ENCODE measurements at regions not wholly inside any gene's neighbourhood (a gene's known extent, or its start where the extent isn't known, plus 50 kb on each side); places are given as distances from the start of the nearest gene placed in this dataset.

DNA sequence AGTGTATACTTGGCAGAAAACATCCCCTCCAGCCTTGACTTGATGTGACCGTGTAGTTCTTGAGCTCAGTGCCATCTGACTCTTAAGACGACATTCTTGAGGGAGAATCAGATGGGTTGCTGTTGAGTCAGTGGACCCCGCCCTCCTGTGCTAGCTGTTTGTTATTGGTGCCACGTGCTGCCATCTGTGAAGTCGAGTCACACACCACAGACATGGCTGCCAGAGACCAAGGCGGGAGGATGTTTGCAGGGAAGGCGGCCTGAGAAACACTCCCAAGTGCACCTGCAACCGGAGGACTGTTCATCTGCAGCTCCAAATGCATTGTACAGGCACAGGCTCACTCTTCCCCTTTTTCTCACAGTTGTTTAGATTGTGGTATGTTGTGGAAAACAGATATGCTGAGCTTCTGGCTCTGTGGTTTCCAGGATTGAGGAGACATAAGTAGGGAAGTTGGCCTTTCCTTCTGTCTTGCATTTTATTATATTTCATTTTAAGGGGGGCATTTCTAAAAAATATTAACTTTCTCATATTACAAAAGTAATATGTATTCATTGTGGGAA is 345.3 kb upstream of the ZFP64 start:
- ChIA-PET POLR2A (ENCODE audit: low non-redundant PET) (no interaction called here), CTCF (no interaction called here)
- DNase-seq (ENCODE audit: low spot score) = no peak
- Histone ChIP-seq H3K36me3 (ENCODE audit: insufficient read depth, low read length, poor library complexity, severe bottlenecking) (no peaks in the 10 kb centered on the region), H3K9me3 (ENCODE audit: low read depth, low read length, poor library complexity, severe bottlenecking) (no peaks in the 10 kb centered on the region), H3K4me1 (ENCODE audit: insufficient read depth, low read length, poor library complexity, severe bottlenecking) (no peaks in the 10 kb centered on the region), H3K27me3 (replicated peaks; ENCODE audit: insufficient read depth, low read depth, low read length, poor library complexity) (no peaks in the 10 kb centered on the region), H3K27ac (ENCODE audit: low read depth, low read length, poor library complexity, severe bottlenecking) (no peak overlapping the region), H3K4me3 (ENCODE audit: low read depth, low read length, poor library complexity, severe bottlenecking) (no peak overlapping the region)
- TF ChIP-seq, protein P1, sequence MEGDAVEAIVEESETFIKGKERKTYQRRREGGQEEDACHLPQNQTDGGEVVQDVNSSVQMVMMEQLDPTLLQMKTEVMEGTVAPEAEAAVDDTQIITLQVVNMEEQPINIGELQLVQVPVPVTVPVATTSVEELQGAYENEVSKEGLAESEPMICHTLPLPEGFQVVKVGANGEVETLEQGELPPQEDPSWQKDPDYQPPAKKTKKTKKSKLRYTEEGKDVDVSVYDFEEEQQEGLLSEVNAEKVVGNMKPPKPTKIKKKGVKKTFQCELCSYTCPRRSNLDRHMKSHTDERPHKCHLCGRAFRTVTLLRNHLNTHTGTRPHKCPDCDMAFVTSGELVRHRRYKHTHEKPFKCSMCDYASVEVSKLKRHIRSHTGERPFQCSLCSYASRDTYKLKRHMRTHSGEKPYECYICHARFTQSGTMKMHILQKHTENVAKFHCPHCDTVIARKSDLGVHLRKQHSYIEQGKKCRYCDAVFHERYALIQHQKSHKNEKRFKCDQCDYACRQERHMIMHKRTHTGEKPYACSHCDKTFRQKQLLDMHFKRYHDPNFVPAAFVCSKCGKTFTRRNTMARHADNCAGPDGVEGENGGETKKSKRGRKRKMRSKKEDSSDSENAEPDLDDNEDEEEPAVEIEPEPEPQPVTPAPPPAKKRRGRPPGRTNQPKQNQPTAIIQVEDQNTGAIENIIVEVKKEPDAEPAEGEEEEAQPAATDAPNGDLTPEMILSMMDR (conservative IDR thresholded peaks at IDR 0.05; ENCODE audit: low read depth, low read length) = no peak
- TF ChIP-seq EZH2 (IDR thresholded peaks at IDR 0.05; ENCODE audit: borderline replicate concordance, low read depth, low read length, poor library complexity, severe bottlenecking) = no peak
- intact Hi-C loops (cut with micrococcal nuclease; ENCODE audit: unreplicated experiment) = no loop called here
- BruUV-seq (replicated peaks) = no TSS peak

DNA sequence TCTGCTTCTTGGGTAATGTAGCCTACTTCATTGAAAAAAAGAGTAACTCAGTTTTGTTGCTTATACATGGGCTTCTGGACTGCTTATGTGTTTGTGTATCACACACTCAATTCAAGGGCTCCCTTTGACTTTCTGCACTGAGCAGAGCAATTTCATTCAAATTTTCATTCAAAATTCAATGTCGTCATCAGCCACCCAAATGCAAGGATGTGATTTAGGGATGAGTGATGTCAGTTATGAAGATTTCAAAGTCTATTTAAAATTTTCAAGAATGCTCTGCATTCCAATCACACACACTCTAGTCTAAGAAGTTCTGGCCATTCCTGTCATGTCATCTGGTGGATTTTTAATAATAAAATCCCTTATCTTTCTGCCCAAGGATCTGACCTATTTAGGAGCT is 344.5 kb upstream of the ZFP64 start:
- no peaks in the 10 kb centered on the region for H3K4me1 ChIP-seq (ENCODE audit: insufficient read depth, low read length, poor library complexity, severe bottlenecking)
- no peak overlapping the region for H3K27ac ChIP-seq (ENCODE audit: low read depth, low read length, poor library complexity, severe bottlenecking)
- H3K27me3 ChIP-seq (replicated peaks; ENCODE audit: insufficient read depth, low read depth, low read length, poor library complexity) = no peaks in the 10 kb centered on the region
- CTCF ChIA-PET = no interaction called here
- no peak overlapping the region for H3K4me3 ChIP-seq (ENCODE audit: low read depth, low read length, poor library complexity, severe bottlenecking)
- TF ChIP-seq, protein P1 (conservative IDR thresholded peaks at IDR 0.05; ENCODE audit: low read depth, low read length) = no peak
- TF ChIP-seq EZH2 (IDR thresholded peaks at IDR 0.05; ENCODE audit: borderline replicate concordance, low read depth, low read length, poor library complexity, severe bottlenecking) = no peak
- no peaks in the 10 kb centered on the region for H3K36me3 ChIP-seq (ENCODE audit: insufficient read depth, low read length, poor library complexity, severe bottlenecking)
- POLR2A ChIA-PET (ENCODE audit: low non-redundant PET) = no interaction called here
- H3K9me3 ChIP-seq (ENCODE audit: low read depth, low read length, poor library complexity, severe bottlenecking) = no peaks in the 10 kb centered on the region
- DNase-seq (ENCODE audit: low spot score) = no peak
- BruUV-seq (replicated peaks) = no TSS peak
- intact Hi-C loops (cut with micrococcal nuclease; ENCODE audit: unreplicated experiment) = no loop called here

DNA sequence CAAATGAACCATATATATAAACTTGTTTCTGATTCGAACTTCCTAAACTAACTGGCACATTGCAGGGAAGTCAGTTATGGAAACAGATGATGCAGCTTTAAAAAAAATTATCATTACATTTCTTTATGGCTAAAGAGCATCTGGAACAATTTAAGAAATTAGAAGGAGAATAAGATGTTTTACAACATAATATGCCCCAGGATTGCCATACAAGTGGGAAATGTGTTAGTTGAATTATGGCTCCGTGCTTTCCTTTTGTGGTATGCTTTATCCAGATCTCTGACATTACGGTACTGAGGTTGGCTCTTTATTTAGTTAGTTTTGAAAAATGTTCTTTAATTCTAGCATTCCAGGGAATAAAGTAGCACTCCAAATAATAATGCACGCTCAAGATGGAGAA is 343.0 kb upstream of the ZFP64 start:
- H3K4me3 ChIP-seq (ENCODE audit: low read depth, low read length, poor library complexity, severe bottlenecking) = no peak overlapping the region
- no peaks in the 10 kb centered on the region for H3K4me1 ChIP-seq (ENCODE audit: insufficient read depth, low read length, poor library complexity, severe bottlenecking)
- intact Hi-C loops (cut with micrococcal nuclease; ENCODE audit: unreplicated experiment) = no loop called here
- POLR2A ChIA-PET (ENCODE audit: low non-redundant PET) = no interaction called here
- no peak for DNase-seq (ENCODE audit: low spot score)
- no peaks in the 10 kb centered on the region for H3K9me3 ChIP-seq (ENCODE audit: low read depth, low read length, poor library complexity, severe bottlenecking)
- no peak overlapping the region for H3K27ac ChIP-seq (ENCODE audit: low read depth, low read length, poor library complexity, severe bottlenecking)
- TF ChIP-seq EZH2 (IDR thresholded peaks at IDR 0.05; ENCODE audit: borderline replicate concordance, low read depth, low read length, poor library complexity, severe bottlenecking) = no peak
- TF ChIP-seq, protein P1 (conservative IDR thresholded peaks at IDR 0.05; ENCODE audit: low read depth, low read length) = no peak
- no peaks in the 10 kb centered on the region for H3K27me3 ChIP-seq (replicated peaks; ENCODE audit: insufficient read depth, low read depth, low read length, poor library complexity)
- BruUV-seq (replicated peaks) = no TSS peak
- CTCF ChIA-PET = no interaction called here
- H3K36me3 ChIP-seq (ENCODE audit: insufficient read depth, low read length, poor library complexity, severe bottlenecking) = no peaks in the 10 kb centered on the region
